Inflammatory macrophage treated with lipopolysaccharide for 4 hours (primary cell): ENCODE measurements at regions not wholly inside any gene's neighbourhood (a gene's known extent, or its start where the extent isn't known, plus 50 kb on each side); places are given as distances from the start of the nearest gene placed in this dataset.
A peak's percentile ranks its signal among the peaks of the same experiment; 100 is the strongest.

Experiments
- DNase-seq: peaks from one replicate; pipeline ENCODE4 v3.0.0-alpha.2; 2020

DNA sequence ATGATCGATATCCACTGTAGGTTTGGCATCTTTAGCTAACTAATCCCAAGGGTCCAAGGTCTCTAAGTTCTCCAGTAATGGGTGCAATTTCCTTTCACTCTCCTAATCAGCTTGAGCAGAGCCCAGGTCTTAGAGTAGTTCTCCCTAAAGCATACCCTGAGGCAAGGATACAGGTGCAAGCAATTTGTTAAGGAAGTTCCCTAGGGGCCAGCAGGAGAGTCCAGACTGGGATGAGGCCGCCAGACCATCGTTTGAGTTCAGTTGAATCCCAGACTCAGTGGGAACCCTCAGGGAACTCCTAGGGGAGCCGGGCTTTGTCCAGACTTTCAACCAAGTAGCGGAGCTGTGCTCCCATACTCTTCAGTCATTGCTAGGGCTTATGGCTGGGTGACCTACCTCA lies 835.4 kb upstream of the CDH2 start:
- no peak for DNase-seq

DNA sequence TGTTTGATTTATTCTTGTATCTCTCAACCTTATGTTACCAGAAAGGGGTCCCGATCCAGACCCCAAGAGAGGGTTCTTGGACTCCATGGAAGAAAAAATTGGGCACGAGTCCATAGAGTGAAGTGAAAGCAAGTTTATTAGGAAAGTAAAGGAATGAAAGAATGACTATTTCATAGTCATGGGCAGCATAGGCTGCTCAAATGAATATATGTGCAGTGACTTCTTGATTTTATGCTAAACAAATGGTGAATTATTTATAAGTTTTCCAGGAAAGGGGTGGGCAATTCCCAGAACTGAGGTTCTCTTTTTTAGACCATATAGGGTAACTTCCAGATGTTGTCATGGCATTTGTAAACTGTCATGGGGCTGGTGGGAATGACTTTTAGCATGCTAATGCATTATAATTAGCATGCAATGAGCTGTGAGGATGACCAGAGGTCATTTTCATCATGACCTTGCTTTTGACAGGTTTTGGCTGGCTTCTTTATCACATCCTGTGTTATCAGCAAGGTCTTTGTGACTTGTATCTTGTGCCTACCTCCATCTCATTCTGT lies 832.4 kb upstream of the CDH2 start:
- DNase-seq, result no peak

GRCh38 chr18:29008809-29009208 lies 831.9 kb upstream of the CDH2 start:
- no peak for DNase-seq

DNA sequence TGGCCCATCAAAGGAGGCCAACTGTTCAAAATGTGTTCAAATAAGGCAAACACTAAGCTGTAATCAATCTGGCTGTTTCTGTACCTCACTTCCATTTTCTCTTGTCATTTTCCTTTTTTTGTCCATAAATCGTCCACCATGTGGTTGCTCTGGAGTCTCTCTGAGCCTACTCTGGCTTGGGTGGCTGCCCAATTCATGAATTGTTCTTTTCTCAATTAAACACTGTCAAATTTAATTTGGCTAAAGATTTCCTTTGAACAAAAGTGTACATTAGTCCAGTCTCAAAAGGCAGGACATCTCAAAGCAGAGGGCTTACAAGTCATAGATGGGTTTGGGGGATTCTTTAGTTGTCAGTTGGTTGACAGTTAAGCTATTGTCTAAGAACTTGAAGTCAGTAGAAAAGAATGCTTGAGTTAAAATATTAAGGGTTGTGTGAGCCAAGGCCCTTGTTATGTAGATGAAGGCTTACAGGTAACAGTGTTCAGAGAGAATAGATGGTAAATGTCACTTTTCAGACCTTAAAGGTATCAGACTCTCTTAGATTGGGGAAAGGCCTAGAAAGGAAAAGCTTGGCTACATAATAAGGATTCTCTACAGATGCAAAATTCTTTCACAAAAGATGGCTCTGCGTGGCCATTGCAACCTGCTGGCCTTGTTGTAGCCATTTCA lies 831.2 kb upstream of the CDH2 start:
- no peak for DNase-seq

DNA sequence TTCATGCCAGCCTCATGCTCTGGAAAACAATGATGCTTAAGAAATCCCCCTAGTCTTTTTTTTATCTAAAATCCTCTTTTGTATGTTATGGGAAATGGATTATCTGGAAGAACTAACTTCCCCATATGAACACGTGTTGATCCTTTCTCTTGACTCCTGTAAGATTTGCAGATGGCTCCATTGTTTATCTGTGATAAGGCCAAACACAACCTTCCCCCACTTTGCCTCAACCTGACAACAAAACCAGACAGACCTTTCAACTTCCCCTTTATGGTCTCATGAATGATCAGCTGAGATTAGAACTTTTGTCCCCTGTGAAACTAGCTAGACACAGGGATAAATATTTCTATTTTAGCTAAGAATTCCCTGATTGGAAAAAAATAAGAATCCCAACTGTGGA lies 828.0 kb upstream of the CDH2 start:
- no peak for DNase-seq

DNA sequence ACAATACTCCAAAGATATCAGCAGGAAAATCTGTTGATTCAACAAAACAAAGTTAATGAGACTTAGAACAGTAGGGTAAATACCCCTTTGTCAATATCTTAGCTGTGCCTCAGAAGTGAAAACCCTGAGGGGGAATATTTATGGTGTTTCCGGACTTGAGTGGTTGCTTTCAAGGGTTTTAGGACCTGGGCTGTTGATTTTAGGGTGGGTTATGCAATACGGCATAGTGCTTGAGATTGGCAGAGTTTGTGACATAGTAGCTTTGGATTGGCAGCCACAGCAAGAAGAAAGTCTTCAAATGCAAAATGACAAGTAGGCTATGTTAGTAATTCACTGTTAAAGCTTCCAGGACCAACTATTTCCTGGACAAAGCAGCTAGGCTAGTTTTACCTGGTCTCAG lies 826.3 kb upstream of the CDH2 start:
- no peak for DNase-seq

GRCh38 chr18:29002747-29003146 lies 825.8 kb upstream of the CDH2 start:
- no peak for DNase-seq

DNA sequence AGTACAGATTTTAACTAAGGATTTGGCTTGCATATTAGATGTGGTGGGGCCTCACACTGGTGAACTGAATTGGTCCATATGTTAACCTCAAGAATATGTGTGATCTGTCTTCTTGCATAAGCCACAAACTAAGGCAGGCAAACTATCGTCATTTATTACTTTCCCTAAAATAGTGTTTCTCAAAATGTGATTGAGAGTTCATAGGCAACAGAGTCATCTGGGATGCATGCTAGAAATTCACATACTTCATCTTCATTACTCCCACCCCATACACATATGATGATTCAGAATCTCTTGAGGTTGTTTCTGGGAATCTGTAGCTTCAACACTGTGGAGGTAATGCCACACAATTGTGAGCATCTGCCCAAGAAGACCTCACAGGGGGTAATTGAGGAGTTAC lies 822.8 kb upstream of the CDH2 start:
- DNase-seq, result no peak

- no peak for DNase-seq
Measured at GRCh38 chr18:28995319-28995718, 818.4 kb upstream of the CDH2 start.

DNA sequence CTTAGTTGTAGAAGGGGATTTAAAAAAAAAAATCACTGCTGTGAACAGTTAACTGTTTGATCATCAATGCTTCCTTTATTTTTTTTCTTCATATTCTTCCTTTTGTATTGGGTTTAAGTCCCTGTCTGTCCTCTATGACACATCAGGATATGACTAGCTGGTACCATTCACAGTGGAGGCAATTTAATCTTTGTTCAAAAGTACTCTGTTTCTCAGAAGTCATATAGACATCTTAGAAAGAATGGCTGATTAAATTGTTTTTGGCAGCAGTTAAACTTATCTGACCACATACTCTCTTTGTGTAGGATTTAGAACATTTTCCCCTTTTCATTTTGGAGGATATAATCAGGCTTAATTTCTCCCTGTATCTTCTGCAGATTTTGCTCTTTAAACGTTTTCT lies 807.8 kb upstream of the CDH2 start:
- no peak for DNase-seq

- no peak for DNase-seq
Measured at GRCh38 chr18:28974504-28974903, 797.6 kb upstream of the CDH2 start.

GRCh38 chr18:28973324-28973723 lies 796.4 kb upstream of the CDH2 start:
- no peak for DNase-seq

GRCh38 chr18:28972333-28972907 lies 795.5 kb upstream of the CDH2 start:
- no peak for DNase-seq

DNA sequence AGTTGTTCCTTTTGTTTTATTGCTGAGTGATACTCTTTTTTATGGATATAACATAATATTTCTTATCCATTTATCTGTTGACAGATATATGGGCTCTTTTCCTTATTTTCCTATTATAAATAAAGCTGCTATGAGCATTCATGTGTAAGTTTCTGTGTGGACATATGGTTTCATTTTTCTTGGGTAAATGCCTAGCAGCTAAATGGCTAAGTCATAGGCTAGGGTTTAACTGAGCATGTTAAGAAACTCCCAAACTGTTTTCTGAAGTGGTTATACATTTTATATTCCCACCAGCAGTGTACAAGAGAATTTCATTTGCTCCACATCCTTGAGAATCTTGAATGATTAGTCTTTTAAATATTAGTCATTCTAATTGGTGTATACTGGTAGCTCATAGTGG lies 786.6 kb upstream of the CDH2 start:
- DNase-seq, result no peak

GRCh38 chr18:28961669-28962228 lies 784.8 kb upstream of the CDH2 start:
- peak; percentile 31 for DNase-seq

GRCh38 chr18:28960146-28960545 lies 783.2 kb upstream of the CDH2 start:
- no peak for DNase-seq

- no peak for DNase-seq
Measured at GRCh38 chr18:28952339-28952738, 775.4 kb upstream of the CDH2 start.

DNA sequence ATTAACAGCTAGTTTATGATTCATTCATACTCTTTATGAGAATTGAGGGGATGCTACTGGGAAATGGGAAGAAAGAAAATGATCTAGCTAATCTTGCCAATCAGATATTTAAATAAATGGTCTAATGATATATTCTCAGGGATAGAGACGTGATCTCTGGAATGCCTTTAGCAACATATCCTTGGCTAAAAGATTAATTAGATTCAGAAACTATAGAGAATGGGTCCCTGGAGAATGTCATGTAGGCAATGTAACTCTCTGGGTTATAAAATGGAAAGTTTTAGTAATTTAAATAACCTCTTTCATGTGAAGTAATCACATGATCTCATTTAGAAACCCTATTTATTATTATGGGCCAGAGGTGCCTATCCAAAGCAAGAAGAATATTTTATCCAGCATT lies 771.0 kb upstream of the CDH2 start:
- no peak for DNase-seq

- DNase-seq, result no peak
Measured at GRCh38 chr18:28946471-28946870, 769.5 kb upstream of the CDH2 start.

DNA sequence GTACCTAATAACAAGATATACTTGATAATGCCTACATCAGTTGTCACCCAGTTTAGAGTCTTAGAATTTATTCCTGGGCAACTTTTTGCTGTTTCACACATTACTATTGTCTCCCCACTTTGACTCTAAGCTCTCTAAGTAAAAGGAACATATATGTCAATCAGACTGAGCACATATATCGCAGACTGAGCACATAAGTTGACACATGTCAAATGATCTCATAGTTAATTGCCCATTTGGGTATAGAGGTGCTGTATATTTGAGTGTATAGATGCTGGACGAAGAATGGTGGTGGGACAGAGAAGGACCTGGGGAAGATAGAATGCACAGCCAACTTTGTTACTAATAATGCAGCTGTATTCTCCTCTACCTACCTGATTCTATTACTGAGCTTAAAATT lies 746.0 kb upstream of the CDH2 start:
- DNase-seq, result no peak

DNA sequence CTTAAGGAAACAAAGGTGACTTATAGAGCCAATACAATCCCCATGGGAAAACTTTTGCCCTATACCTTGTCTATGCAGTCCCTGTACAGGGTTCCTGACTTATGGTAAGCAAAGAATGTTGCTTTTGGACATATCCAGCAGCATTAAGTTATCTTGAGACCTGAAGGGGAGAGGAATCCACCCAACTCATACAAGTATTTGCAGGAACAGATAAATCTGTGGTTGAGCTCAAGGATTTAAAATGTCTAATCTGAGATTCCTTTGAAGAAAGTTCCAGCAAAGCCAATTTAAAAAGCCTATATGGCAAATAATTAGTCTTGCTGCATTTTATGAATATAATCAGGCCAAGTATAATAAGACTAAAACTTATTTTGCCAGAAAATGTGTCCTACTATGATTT lies 739.5 kb upstream of the CDH2 start:
- DNase-seq, result no peak

DNA sequence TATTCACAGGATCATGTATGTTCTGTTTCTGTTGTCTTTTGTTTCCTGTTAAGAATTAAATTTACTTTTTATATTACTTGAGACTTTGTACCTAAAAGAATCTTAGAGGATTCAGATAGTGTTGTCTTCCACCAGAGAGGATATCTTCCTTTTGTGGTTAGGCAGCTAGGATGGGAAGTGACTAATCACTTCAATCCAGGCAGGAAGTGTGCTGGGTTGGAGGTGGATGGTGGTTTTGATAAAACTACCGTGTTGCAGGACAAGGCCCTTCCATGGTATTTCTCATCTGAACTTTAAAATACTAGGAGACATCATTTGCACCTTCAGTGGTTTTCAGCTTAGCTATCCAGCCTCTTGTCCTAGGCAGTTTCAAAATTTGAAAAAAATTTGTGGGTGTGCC lies 728.6 kb upstream of the CDH2 start:
- DNase-seq, result no peak

GRCh38 chr18:28904789-28905364 lies 727.9 kb upstream of the CDH2 start:
- no peak for DNase-seq

GRCh38 chr18:28903306-28903705 lies 726.4 kb upstream of the CDH2 start:
- no peak for DNase-seq
